Endothelial cell of umbilical vein (primary cell): ENCODE measurements at regions not wholly inside any gene's neighbourhood (a gene's known extent, or its start where the extent isn't known, plus 50 kb on each side); places are given as distances from the start of the nearest gene placed in this dataset.

ENCODE experiments used
- BruUV-seq: library from RNA; stranded (reverse); fragments of 400-500 nt; replicated peaks from 2 replicates; lab custom pipeline; 2021; lab: Mats Ljungman, UMichigan
- CTCF ChIA-PET: fragments of 300-600, 350-600 bp; sonication (Branson Sonifier 250); formaldehyde crosslinking; loops from one replicate; lab custom pipeline; 2021; ENCODE audit warnings: antibody characterized with exemption, inconsistent platforms; lab: Charles Lee
- POLR2A ChIA-PET: fragments of 300-600, 350-600 bp; sonication (Branson Sonifier 250); formaldehyde crosslinking; loops from one replicate; lab custom pipeline; 2021; ENCODE audit warnings: antibody characterized with exemption, inconsistent platforms; lab: Charles Lee
- DNase-seq: peaks from one replicate; pipeline ENCODE4 v3.0.0-alpha.2; 2011; ENCODE audit warnings: low read depth, low spot score
- FAIRE-seq: peaks from 2 replicates; lab custom pipeline; 2011; peaks lifted over from hg19 to GRCh38; lab: Jason Lieb, UNC
- H2AFZ ChIP-seq: 2 replicates; pipeline ENCODE4 v1.6.0; 2012; ENCODE audit warnings: low read depth, low read length, control low read depth, inconsistent platforms
- H3K27ac ChIP-seq: 2 replicates; pipeline ENCODE4 v1.5.1; 2011; ENCODE audit warnings: low read depth, mild to moderate bottlenecking, control low read depth, low read length, moderate library complexity; ENCODE audit not compliant: insufficient read depth
- H3K27me3 ChIP-seq, 2 experiments: 2 replicates each; pipeline versions ENCODE4 v1.6.0 to v1.6.1; 2011; ENCODE audit warnings: low read length in 2 of 2, mixed read lengths in 1 of 2; ENCODE audit not compliant: control insufficient read depth in 2 of 2, insufficient read depth in 2 of 2
- H3K36me3 ChIP-seq, 2 experiments: 2 replicates in 1 of 2; 3 replicates in 1 of 2; pipeline ENCODE4 v1.5.1; 2011; ENCODE audit warnings: low read length in 2 of 2, mild to moderate bottlenecking in 1 of 2, moderate library complexity in 1 of 2; ENCODE audit not compliant: control insufficient read depth in 2 of 2, insufficient read depth in 2 of 2; ENCODE audit errors: extremely low read depth in 1 of 2
- H3K4me1 ChIP-seq: 3 replicates; pipeline ENCODE4 v1.5.1; 2011; ENCODE audit warnings: mild to moderate bottlenecking, low read length; ENCODE audit not compliant: control insufficient read depth, insufficient read depth; ENCODE audit errors: extremely low read depth
- H3K4me2 ChIP-seq: 2 replicates; pipeline ENCODE4 v1.6.1; 2011; ENCODE audit warnings: low read length, control low read depth, mixed read lengths; ENCODE audit not compliant: insufficient read depth
- H3K4me3 ChIP-seq, 3 experiments: fragments of 200-600 bp in 1 of 3; sonication (generic), shearing (Covaris generic) in 1 of 3; replicated peaks in 1 of 3; 2 replicates each; pipeline ENCODE4 v1.5.1; 2011 to 2016; ENCODE audit warnings: control low read depth in 3 of 3, low read length in 3 of 3, mild to moderate bottlenecking in 2 of 3, inconsistent platforms in 1 of 3, low read depth in 1 of 3, moderate library complexity in 1 of 3; ENCODE audit not compliant: insufficient read depth in 1 of 3
- H3K79me2 ChIP-seq: 2 replicates; pipeline ENCODE4 v1.6.0; 2012; ENCODE audit warnings: low read length, inconsistent platforms; ENCODE audit not compliant: control insufficient read depth, insufficient read depth
- H3K9ac ChIP-seq: replicated peaks from 2 replicates; pipeline ENCODE3; 2011; ENCODE audit warnings: low read length, control low read depth; ENCODE audit not compliant: insufficient read depth; ENCODE audit errors: extremely low read depth
- H3K9me1 ChIP-seq: replicated peaks from 3 replicates; pipeline ENCODE4 v1.6.0; 2011; ENCODE audit warnings: mild to moderate bottlenecking, low read length; ENCODE audit not compliant: control insufficient read depth, insufficient read depth; ENCODE audit errors: extremely low read depth
- H3K9me3 ChIP-seq: replicated peaks from 2 replicates; pipeline ENCODE4 v1.5.1; 2012; ENCODE audit warnings: low read length, inconsistent platforms; ENCODE audit not compliant: control insufficient read depth, insufficient read depth
- H4K20me1 ChIP-seq: replicated peaks from 2 replicates; pipeline ENCODE3; 2011; ENCODE audit warnings: mild to moderate bottlenecking, low read length; ENCODE audit not compliant: control insufficient read depth, insufficient read depth; ENCODE audit errors: extremely low read depth
- EZH2 ChIP-seq: IDR thresholded peaks from 2 replicates; pipeline ENCODE4 v1.6.1; 2012; ENCODE audit warnings: borderline replicate concordance, low read depth, mild to moderate bottlenecking, moderate library complexity, low read length, inconsistent platforms; ENCODE audit not compliant: severe bottlenecking
- GATA2 ChIP-seq: IDR thresholded peaks from 2 replicates; pipeline ENCODE4 v1.7.0; 2011; ENCODE audit warnings: low read depth, mild to moderate bottlenecking, moderate library complexity, mixed read lengths, low read length; ENCODE audit not compliant: insufficient read length, insufficient read depth
- POLR2A ChIP-seq: IDR thresholded peaks from 2 replicates; pipeline ENCODE4 v1.6.1; 2012; ENCODE audit warnings: low read depth, mild to moderate bottlenecking, control low read depth, low read length
- POLR2AphosphoS5 ChIP-seq: IDR thresholded peaks from 2 replicates; pipeline ENCODE4 v1.6.1; 2012; ENCODE audit warnings: low read depth, mild to moderate bottlenecking, control low read depth, low read length, moderate library complexity; ENCODE audit not compliant: insufficient read depth
- dilution Hi-C: fragments of 300-500 bp; cut with MboI; formaldehyde crosslinking; loops from one replicate; pipeline ENCODE4 v1.15.0; 2019; ENCODE audit warnings: low sequenced_read_pairs; ENCODE audit not compliant: extremely low pct_ligation_motif_present
- intact Hi-C: fragments of 100-400 bp; cut with micrococcal nuclease; formaldehyde crosslinking; loops from one replicate; pipeline ENCODE4 v1.10.0; 2022
- TF ChIP-seq, protein P1 (sequence below): IDR thresholded peaks from 2 replicates; pipeline ENCODE4 v1.6.1; 2011; ENCODE audit not compliant: insufficient read depth, insufficient read length
- TF ChIP-seq, protein P2 (sequence below), 2 donors: IDR thresholded peaks; 1 replicate in 1 of 2; 2 replicates in 1 of 2; pipeline ENCODE4 v1.5.1; 2011; ENCODE audit warnings: low read length in 2 of 2, mild to moderate bottlenecking in 2 of 2, moderate library complexity in 2 of 2, control low read depth in 1 of 2, inconsistent platforms in 1 of 2, low read depth in 1 of 2; ENCODE audit not compliant: insufficient read depth in 1 of 2; ENCODE audit errors: extremely low read depth in 1 of 2

GRCh38 chr15:92316586-92317295, 76.9 kb upstream of the ST8SIA2 start:
- H3K9me1 ChIP-seq = no peaks in the 10 kb centered on the region
- CTCF ChIA-PET = no interaction called here
- H4K20me1 ChIP-seq = no peaks in the 10 kb centered on the region
- POLR2A ChIA-PET = no interaction called here
- H2AFZ ChIP-seq = no peak overlapping the region
- H3K27ac ChIP-seq = no peak overlapping the region
- H3K4me3 ChIP-seq = no peak overlapping the region
- H3K9ac ChIP-seq = no peak overlapping the region
- H3K79me2 ChIP-seq = no peaks in the 10 kb centered on the region
- DNase-seq (no peak), FAIRE-seq (no peak)
- intact Hi-C loops (no loop called here), dilution Hi-C loops (no loop called here)
- H3K4me1 ChIP-seq = no peaks in the 10 kb centered on the region
- TF ChIP-seq EZH2 (no peak), GATA2 (no peak), POLR2AphosphoS5 (no peak), POLR2A (no peak)
- TF ChIP-seq, protein P1, sequence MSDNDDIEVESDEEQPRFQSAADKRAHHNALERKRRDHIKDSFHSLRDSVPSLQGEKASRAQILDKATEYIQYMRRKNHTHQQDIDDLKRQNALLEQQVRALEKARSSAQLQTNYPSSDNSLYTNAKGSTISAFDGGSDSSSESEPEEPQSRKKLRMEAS = no peak
- TF ChIP-seq, protein P2, sequence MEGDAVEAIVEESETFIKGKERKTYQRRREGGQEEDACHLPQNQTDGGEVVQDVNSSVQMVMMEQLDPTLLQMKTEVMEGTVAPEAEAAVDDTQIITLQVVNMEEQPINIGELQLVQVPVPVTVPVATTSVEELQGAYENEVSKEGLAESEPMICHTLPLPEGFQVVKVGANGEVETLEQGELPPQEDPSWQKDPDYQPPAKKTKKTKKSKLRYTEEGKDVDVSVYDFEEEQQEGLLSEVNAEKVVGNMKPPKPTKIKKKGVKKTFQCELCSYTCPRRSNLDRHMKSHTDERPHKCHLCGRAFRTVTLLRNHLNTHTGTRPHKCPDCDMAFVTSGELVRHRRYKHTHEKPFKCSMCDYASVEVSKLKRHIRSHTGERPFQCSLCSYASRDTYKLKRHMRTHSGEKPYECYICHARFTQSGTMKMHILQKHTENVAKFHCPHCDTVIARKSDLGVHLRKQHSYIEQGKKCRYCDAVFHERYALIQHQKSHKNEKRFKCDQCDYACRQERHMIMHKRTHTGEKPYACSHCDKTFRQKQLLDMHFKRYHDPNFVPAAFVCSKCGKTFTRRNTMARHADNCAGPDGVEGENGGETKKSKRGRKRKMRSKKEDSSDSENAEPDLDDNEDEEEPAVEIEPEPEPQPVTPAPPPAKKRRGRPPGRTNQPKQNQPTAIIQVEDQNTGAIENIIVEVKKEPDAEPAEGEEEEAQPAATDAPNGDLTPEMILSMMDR (IDR thresholded peaks at IDR 0.05; ENCODE audit: extremely low read depth in 1 of 2, insufficient read depth in 1 of 2, low read depth in 1 of 2, low read length in 2 of 2) = no peak
- no peak overlapping the region for H3K4me2 ChIP-seq
- H3K27me3 ChIP-seq = no peaks in the 10 kb centered on the region
- BruUV-seq = no TSS peak
- H3K36me3 ChIP-seq = no peaks in the 10 kb centered on the region
- H3K9me3 ChIP-seq = no peaks in the 10 kb centered on the region
